RWPE1 (cell line): ENCODE measurements at regions not wholly inside any gene's neighbourhood (a gene's known extent, or its start where the extent isn't known, plus 50 kb on each side); places are given as distances from the start of the nearest gene placed in this dataset.

ENCODE experiments used
- CTCF ChIA-PET: fragments of 350-600 bp; sonication (Branson Sonifier 250); formaldehyde crosslinking; extraction: SDS; loops from one replicate; lab custom pipeline; 2021; lab: Yijun Ruan, JAX
- POLR2A ChIA-PET: fragments of 400-600 bp; formaldehyde crosslinking; extraction: SDS; loops from one replicate; lab custom pipeline; 2020; ENCODE audit warnings: antibody characterized with exemption; ENCODE audit not compliant: low non-redundant PET; lab: Yijun Ruan, JAX
- DNase-seq: peaks from one replicate; pipeline ENCODE4 v3.0.0; 2012; ENCODE audit warnings: low spot score
- H3K27ac ChIP-seq: fragments of 450-650 bp; 2 replicates; pipeline ENCODE4 v1.5.1; 2017
- TF ChIP-seq, protein P1 (sequence below): fragments of 450-650 bp; conservative IDR thresholded peaks from 2 replicates; pipeline ENCODE4 v1.5.1; 2017; ENCODE audit warnings: low read depth, mild to moderate bottlenecking

DNA sequence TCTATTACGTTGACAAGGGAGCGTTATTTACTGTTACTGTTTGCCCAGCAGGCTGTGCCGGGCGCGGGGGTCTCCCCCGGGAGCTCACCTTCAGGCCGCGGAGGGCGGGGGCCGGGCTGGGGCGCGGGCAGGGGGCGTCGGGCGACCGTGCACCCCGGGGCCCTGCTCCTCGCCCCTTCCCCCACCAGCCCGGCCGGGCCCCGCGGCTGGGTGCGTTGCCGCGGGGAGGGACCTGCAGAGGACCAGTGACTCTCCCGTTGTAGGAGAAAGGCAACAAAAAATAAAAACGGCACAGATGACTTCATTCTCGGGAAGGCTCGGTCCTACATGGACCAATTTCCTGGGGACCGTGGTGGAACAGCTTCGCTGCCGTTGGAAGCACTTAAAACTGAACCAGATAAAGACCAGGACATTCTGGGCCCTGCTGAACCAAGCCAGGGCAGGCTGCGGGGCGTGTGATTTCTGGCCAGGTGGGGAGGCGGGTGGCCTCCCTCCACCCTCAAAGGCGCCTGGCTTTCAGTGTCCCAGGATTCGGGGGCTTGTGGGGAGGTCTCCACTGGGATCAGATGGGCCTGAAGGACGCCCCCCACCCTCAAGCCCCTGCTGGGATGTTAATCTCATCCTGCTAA, 57.4 kb downstream of the IGLL1 start:
- ChIA-PET POLR2A (no interaction called here), CTCF (no interaction called here)
- no peak overlapping the region for H3K27ac ChIP-seq
- DNase-seq = no peak
- TF ChIP-seq, protein P1, sequence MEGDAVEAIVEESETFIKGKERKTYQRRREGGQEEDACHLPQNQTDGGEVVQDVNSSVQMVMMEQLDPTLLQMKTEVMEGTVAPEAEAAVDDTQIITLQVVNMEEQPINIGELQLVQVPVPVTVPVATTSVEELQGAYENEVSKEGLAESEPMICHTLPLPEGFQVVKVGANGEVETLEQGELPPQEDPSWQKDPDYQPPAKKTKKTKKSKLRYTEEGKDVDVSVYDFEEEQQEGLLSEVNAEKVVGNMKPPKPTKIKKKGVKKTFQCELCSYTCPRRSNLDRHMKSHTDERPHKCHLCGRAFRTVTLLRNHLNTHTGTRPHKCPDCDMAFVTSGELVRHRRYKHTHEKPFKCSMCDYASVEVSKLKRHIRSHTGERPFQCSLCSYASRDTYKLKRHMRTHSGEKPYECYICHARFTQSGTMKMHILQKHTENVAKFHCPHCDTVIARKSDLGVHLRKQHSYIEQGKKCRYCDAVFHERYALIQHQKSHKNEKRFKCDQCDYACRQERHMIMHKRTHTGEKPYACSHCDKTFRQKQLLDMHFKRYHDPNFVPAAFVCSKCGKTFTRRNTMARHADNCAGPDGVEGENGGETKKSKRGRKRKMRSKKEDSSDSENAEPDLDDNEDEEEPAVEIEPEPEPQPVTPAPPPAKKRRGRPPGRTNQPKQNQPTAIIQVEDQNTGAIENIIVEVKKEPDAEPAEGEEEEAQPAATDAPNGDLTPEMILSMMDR = no peak

DNA sequence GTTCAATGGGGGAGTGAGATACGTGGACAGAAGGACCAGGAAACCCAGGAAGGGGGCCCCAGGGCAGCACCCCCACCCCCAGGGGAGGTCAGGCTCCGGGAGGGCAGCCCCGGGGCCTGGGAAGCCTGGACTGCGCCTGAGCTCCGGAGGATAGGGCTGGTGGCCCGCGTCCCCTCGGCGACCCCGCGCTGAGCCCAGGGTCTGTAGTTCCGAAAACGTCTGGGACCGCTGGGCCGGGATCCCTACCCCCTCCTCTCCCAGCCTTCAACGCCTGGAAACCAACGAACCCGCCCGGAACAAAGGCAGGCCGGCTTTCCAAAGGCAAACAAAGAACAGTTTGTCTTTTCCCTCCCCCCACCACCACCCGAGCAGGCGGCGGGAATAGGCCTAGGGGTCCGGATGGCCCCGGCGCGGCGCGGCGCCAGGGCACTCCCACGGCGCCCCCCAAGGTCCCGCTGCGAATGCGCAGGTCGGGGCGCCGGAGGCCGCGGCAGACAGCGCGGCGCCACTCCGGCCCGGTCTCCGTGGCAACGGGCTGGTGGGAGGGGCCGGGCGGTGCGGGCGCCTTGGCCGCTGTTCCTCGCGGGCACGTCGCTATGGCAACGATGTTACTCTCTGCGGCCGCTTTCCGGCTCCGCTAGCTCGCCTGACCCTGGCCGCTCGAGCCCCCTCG, 58.5 kb downstream of the IGLL1 start:
- peak; percentile 81 for DNase-seq
- POLR2A ChIA-PET = no interaction called here
- CTCF ChIA-PET = no interaction called here
- no peak overlapping the region for H3K27ac ChIP-seq
- TF ChIP-seq, protein P1 = 0 out of 2 replicates have a peak, but pooled peaks have one; percentile 11

DNA sequence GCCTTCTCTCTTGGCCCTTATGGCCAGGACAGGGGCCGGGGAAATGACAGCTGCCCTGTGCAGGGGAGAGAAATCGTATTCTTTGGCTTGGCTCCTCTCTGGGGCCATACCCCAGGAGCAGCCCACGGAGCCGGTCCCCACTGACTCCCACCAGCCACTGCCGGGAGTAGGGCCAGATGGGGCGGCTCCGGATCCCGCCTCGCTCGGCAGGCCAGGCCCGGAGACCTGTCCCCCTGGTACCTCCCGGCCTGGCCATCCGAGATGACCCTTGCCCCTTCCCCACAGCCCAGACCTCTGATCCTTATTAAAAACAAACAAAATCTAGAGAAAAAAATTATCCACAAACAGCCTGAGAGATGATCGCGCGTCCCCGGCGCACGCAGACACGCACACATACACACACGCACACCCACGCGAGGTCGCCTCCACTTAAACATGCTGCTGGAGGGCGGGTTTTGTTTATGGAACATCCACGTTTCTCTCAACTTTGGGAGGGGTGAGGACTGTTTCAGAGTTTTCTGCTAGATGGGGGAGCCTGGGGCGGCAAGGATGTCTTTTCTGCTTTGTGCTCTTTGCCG, 59.1 kb downstream of the IGLL1 start:
- no peak overlapping the region for H3K27ac ChIP-seq
- POLR2A ChIA-PET = no interaction called here
- no peak for DNase-seq
- TF ChIP-seq, protein P1 = no peak
- CTCF ChIA-PET = no interaction called here

DNA sequence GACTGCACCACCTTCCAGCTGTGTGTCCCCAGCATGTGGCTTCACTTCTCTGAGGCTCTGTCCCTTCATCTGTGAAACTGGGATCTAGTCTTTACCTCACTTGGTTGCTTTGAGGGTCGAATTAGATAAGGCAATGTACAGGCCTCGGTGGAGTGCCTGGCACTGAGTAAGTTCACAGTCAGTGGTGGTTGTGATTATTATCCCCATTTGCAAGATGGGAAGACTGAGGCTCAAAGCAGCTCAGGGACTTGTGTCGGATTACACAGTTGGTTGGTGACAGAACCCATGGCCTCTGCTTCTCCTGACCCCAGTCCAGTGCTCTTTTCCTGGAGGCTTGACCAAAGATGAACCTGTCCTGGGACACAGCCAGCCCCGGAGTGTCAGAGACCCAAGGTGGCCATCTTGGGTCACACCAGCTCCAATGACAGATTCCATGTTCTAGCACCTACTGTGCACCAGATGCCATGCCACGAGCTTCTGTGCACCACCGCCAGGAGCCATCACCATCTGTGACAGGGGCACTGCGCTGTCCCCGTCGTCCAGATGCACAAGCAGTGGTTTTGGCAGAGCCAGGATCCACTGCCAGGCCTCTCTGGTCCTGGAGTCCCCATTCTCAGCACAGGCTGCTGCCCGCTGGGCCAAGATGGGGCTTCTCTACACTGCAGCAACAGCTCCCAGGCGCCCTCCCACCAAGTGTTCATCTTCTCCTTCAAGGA, 60.5 kb downstream of the IGLL1 start:
- POLR2A ChIA-PET = no interaction called here
- TF ChIP-seq, protein P1 = no peak
- CTCF ChIA-PET = no interaction called here
- no peak for DNase-seq
- no peak overlapping the region for H3K27ac ChIP-seq

DNA sequence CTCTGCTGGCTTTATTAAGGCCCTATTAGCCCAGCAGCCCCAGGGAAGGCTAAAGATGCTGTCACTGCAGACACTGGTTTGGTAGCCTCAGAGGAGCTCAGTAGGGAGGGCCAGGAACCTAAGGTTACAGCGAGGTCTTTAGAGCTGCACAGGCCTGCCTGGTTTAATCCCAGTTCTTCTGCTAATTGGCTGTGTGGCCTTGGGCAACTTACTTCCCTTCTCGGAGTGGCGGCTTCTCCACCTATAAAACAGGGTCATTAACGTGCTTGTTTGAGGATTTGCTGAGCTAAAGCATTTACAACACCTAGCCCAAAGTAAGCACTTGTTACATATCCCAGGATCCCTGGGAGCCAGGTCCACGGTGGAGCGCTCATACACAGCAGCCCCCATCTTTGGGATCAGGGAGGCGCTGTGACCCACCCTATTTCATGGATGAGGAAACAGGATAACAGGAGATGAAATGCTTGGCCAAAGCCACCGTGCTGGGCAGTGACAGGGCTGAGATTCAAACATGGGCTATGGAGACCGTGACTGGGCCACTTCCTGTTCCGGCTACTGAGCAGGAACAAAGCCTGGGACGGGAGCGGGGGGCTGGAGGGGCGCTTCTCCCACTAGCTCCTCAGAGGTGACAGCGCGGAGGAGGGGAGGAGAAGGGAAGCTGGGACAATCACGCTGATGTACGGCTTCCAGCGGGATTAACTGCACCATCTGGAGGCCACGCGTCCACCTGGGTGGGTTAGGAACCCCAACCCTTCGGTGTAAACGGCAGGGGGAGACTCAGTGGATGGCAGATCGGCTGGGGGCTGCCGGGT, 61.5 kb downstream of the IGLL1 start:
- POLR2A ChIA-PET = no interaction called here
- DNase-seq = no peak
- TF ChIP-seq, protein P1 = no peak
- H3K27ac ChIP-seq = no peak overlapping the region
- CTCF ChIA-PET = interaction anchor here (0.6 kb wide), 1 partner anchor 331 kb away, joined by 3 read pairs; no protein-coding TSS in a partner anchor
